WTC11 (cell line): ENCODE measurements at regions not wholly inside any gene's neighbourhood (a gene's known extent, or its start where the extent isn't known, plus 50 kb on each side); places are given as distances from the start of the nearest gene placed in this dataset.
"Not testable (repeated sequence)": the region's sequence is repeated elsewhere in the genome, so short reads cannot be mapped to it uniquely, and the experiment has no call there.

Experiments used
- ATAC-seq: fragments of 200-7000 bp; cut with Tn5 transposase; 2 replicates; pipeline ENCODE4 v1.10.0; 2021; ENCODE audit warnings: mild to moderate bottlenecking, moderate library complexity
- CTCF ChIA-PET: fragments of 300-600 bp; sonication (Branson Sonifier 250); formaldehyde crosslinking; loops from one replicate; lab custom pipeline; 2021; ENCODE audit warnings: antibody characterized with exemption; lab: Charles Lee
- POLR2A ChIA-PET: fragments of 350-600 bp; sonication (Branson Sonifier 250); formaldehyde crosslinking; loops from one replicate; lab custom pipeline; 2021; ENCODE audit warnings: antibody characterized with exemption; lab: Charles Lee
- DNase-seq: peaks from one replicate; pipeline ENCODE4 v3.0.0; 2021; ENCODE audit warnings: low spot score
- H3K27ac Mint-ChIP-seq: 2 replicates; pipeline ENCODE4 v1.8.0; 2021; ENCODE audit warnings: mixed read lengths
- H3K27me3 Mint-ChIP-seq: 2 replicates; pipeline ENCODE4 v1.8.0; 2021; ENCODE audit warnings: low read depth, mild to moderate bottlenecking, moderate library complexity, mixed read lengths
- H3K36me3 Mint-ChIP-seq: 2 replicates; pipeline ENCODE4 v1.8.0; 2021; ENCODE audit warnings: mixed read lengths
- H3K4me1 Mint-ChIP-seq: 2 replicates; pipeline ENCODE4 v1.8.0; 2022; ENCODE audit warnings: mixed read lengths
- H3K4me3 Mint-ChIP-seq: 2 replicates; pipeline ENCODE4 v1.8.0; 2021; ENCODE audit warnings: mild to moderate bottlenecking, moderate library complexity, mixed read lengths
- H3K9me3 Mint-ChIP-seq: 2 replicates; pipeline ENCODE4 v1.8.0; 2021; ENCODE audit warnings: mixed read lengths
- ATF1 ChIP-seq: sonication (generic); formaldehyde crosslinking; IDR thresholded peaks from 2 replicates; pipeline ENCODE4 v1.8.1; 2023; ENCODE audit warnings: mild to moderate bottlenecking, moderate library complexity, missing genetic modification reagents
- EMX1 ChIP-seq: fragments of 250-450 bp; sonication (Bioruptor Pico); IDR thresholded peaks from 2 replicates; pipeline ENCODE4 v1.8.0; 2021; ENCODE audit warnings: mild to moderate bottlenecking
- FOXP1 ChIP-seq: sonication (generic); formaldehyde crosslinking; IDR thresholded peaks from 2 replicates; pipeline ENCODE4 v1.8.0; 2022; ENCODE audit warnings: missing genetic modification reagents, mild to moderate bottlenecking, moderate library complexity, borderline replicate concordance
- MXD4 ChIP-seq: fragments of 250-450 bp; sonication (Bioruptor Pico); IDR thresholded peaks from 2 replicates; pipeline ENCODE4 v1.8.0; 2021; ENCODE audit warnings: mild to moderate bottlenecking, moderate library complexity, borderline replicate concordance
- RORB ChIP-seq: fragments of 250-450 bp; sonication (Bioruptor Pico); IDR thresholded peaks from 2 replicates; pipeline ENCODE4 v1.9.0; 2021; ENCODE audit warnings: mild to moderate bottlenecking
- SOX15 ChIP-seq: fragments of 250-450 bp; sonication (Bioruptor Pico); IDR thresholded peaks from 2 replicates; pipeline ENCODE4 v1.9.0; 2021; ENCODE audit warnings: mild to moderate bottlenecking
- ZNF138 ChIP-seq: sonication (generic); formaldehyde crosslinking; conservative IDR thresholded peaks from 2 replicates; pipeline ENCODE4 v1.8.1; 2022; ENCODE audit warnings: mild to moderate bottlenecking, moderate library complexity, missing genetic modification reagents
- ZNF396 ChIP-seq: fragments of 250-450 bp; sonication (Bioruptor Pico); IDR thresholded peaks from 2 replicates; pipeline ENCODE4 v1.8.0; 2021; ENCODE audit warnings: mild to moderate bottlenecking, moderate library complexity, borderline replicate concordance
- ZNF423 ChIP-seq: fragments of 250-450 bp; sonication (Bioruptor Pico); IDR thresholded peaks from 2 replicates; pipeline ENCODE4 v2.1.2; 2022; ENCODE audit warnings: mild to moderate bottlenecking, moderate library complexity
- ZNF671 ChIP-seq: fragments of 250-450 bp; sonication (Bioruptor Pico); IDR thresholded peaks from 2 replicates; pipeline ENCODE4 v1.8.0; 2021; ENCODE audit warnings: mild to moderate bottlenecking
- TF ChIP-seq, protein P1 (sequence below): sonication (generic); formaldehyde crosslinking; IDR thresholded peaks from 2 replicates; pipeline ENCODE4 v1.8.1; 2023; ENCODE audit warnings: mild to moderate bottlenecking, missing genetic modification reagents, moderate library complexity
- TF ChIP-seq, protein P2 (sequence below): sonication (generic); formaldehyde crosslinking; IDR thresholded peaks from 2 replicates; pipeline ENCODE4 v1.8.1; 2022; ENCODE audit warnings: missing genetic modification reagents, borderline replicate concordance
- TF ChIP-seq, protein P3 (sequence below): fragments of 250-450 bp; sonication (Bioruptor Pico); IDR thresholded peaks from 2 replicates; pipeline ENCODE4 v1.9.0; 2021; ENCODE audit warnings: mild to moderate bottlenecking

DNA sequence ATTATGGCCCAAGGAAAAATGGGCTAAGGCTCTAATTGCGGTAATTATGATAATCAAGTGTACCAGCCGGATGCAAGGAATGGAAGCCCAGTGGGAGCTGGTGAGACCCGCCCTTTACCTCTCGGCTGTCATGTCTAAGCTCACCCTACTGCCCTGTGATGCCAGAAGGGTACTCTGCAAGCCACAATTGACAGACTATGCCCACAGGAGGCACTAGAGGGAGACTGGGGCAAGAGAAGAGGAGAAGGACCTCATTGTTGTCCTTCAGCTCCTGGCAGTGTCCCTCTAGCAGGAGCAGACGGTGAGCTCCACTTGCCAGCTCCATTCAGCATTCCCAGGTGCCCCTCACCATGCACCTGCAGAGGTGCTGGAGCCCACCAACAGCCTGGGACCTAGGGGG, 141.8 kb downstream of the SMIM20 start:
- Mint-ChIP-seq H3K27me3 (no peaks in the 10 kb centered on the region; the same call in 1 of the 2 replicates), H3K4me1 (no peaks in the 10 kb centered on the region), H3K4me3 (no peak overlapping the region), H3K27ac (no peak overlapping the region), H3K9me3 (peaks cover 18% of the 10 kb centered on the region), H3K36me3 (peaks cover 6% of the 10 kb centered on the region)
- CTCF ChIA-PET = interaction anchor here (0.8 to 1.9 kb wide), 5 partner anchors 14 to 50 kb away, joined by 3 to 11 read pairs (median 5); no protein-coding TSS in a partner anchor
- ATAC-seq (peak; percentile 65), DNase-seq (no peak)
- TF ChIP-seq, protein P1, sequence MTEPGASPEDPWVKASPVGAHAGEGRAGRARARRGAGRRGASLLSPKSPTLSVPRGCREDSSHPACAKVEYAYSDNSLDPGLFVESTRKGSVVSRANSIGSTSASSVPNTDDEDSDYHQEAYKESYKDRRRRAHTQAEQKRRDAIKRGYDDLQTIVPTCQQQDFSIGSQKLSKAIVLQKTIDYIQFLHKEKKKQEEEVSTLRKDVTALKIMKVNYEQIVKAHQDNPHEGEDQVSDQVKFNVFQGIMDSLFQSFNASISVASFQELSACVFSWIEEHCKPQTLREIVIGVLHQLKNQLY (CRISPR knock-in tag) = no peak
- TF ChIP-seq RORB = no peak
- TF ChIP-seq MXD4 (CRISPR knock-in tag) = no peak
- TF ChIP-seq, protein P2, sequence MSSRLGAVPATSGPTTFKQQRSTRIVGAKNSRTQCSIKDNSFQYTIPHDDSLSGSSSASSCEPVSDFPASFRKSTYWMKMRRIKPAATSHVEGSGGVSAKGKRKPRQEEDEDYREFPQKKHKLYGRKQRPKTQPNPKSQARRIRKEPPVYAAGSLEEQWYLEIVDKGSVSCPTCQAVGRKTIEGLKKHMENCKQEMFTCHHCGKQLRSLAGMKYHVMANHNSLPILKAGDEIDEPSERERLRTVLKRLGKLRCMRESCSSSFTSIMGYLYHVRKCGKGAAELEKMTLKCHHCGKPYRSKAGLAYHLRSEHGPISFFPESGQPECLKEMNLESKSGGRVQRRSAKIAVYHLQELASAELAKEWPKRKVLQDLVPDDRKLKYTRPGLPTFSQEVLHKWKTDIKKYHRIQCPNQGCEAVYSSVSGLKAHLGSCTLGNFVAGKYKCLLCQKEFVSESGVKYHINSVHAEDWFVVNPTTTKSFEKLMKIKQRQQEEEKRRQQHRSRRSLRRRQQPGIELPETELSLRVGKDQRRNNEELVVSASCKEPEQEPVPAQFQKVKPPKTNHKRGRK (CRISPR knock-in tag) = no peak
- TF ChIP-seq, protein P3, sequence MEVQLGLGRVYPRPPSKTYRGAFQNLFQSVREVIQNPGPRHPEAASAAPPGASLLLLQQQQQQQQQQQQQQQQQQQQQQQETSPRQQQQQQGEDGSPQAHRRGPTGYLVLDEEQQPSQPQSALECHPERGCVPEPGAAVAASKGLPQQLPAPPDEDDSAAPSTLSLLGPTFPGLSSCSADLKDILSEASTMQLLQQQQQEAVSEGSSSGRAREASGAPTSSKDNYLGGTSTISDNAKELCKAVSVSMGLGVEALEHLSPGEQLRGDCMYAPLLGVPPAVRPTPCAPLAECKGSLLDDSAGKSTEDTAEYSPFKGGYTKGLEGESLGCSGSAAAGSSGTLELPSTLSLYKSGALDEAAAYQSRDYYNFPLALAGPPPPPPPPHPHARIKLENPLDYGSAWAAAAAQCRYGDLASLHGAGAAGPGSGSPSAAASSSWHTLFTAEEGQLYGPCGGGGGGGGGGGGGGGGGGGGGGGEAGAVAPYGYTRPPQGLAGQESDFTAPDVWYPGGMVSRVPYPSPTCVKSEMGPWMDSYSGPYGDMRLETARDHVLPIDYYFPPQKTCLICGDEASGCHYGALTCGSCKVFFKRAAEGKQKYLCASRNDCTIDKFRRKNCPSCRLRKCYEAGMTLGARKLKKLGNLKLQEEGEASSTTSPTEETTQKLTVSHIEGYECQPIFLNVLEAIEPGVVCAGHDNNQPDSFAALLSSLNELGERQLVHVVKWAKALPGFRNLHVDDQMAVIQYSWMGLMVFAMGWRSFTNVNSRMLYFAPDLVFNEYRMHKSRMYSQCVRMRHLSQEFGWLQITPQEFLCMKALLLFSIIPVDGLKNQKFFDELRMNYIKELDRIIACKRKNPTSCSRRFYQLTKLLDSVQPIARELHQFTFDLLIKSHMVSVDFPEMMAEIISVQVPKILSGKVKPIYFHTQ (CRISPR knock-in tag) = no peak
- no peak for TF ChIP-seq FOXP1
- TF ChIP-seq ZNF671 (CRISPR knock-in tag) = no peak
- TF ChIP-seq ATF1 = no peak
- no peak for TF ChIP-seq ZNF423 (CRISPR knock-in tag)
- no peak for TF ChIP-seq ZNF396
- no peak for TF ChIP-seq ZNF138 (CRISPR knock-in tag)
- no peak for TF ChIP-seq EMX1 (CRISPR knock-in tag)
- POLR2A ChIA-PET = interaction anchor here (1.1 kb wide), 1 partner anchor 26 kb away, joined by 4 read pairs; no protein-coding TSS in a partner anchor

DNA sequence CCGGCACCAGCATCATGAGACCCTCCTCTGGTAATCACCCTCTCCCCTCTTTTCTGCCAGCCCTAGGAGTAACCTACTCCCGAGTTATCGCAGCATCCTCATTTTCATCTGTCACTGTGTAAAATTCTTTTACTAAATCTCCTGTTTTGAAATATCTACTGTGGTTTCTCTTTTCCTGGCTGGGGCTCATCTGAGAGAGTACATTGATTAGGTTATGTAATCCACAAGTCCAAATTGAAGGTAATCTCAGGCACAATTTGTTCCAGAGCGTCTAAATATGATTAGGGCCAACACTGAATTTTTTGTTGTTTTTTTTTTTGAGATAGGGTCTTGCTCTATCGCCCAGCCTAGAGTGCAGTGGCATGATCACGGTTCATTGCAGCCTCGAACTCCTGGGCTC, 142.4 kb downstream of the SMIM20 start:
- 0 out of 2 replicates have a peak, but pooled peaks cover 1% of the 10 kb centered on the region for H3K4me1 Mint-ChIP-seq
- no peak overlapping the region for H3K4me3 Mint-ChIP-seq
- ATAC-seq (no peak), DNase-seq (no peak)
- H3K27ac Mint-ChIP-seq = no peak overlapping the region
- ChIA-PET POLR2A (no interaction called here), CTCF (interaction anchor here (0.8 to 1.9 kb wide), 5 partner anchors 13 to 51 kb away, joined by 3 to 11 read pairs (median 5); no protein-coding TSS in a partner anchor)
- peaks cover 9% of the 10 kb centered on the region for H3K36me3 Mint-ChIP-seq
- H3K27me3 Mint-ChIP-seq = no peaks in the 10 kb centered on the region
- H3K9me3 Mint-ChIP-seq = peaks cover 22% of the 10 kb centered on the region
- TF ChIP-seq, protein P3 (CRISPR knock-in tag) = no peak
- no peak for TF ChIP-seq SOX15 (CRISPR knock-in tag)

DNA sequence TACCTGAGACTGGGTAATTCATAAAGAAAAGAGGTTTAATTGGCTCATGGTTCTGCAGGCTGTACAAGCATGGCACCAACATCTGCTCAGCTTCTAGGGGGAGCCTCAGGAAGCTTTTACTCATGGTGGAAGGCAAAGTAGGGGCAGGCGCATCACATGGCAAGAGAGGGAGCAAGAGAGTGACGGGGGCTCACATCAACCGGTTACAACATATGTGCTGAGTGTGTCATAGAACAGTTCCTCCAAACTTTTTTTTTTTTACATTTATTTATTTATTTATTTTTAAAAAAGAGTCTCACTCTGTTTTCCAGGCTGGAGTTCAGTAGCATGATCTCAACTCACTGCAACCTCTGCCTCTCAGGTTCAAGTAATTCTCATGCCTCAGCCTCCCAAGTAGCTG, 143.8 kb downstream of the SMIM20 start:
- not testable (repeated sequence) for ATAC-seq, H3K27ac Mint-ChIP-seq

More for the DNA sequence above, 143.8 kb downstream of the SMIM20 start:
- H3K9me3 Mint-ChIP-seq = peaks cover 22% of the 10 kb centered on the region
- H3K4me3 Mint-ChIP-seq, POLR2A ChIA-PET, DNase-seq, H3K36me3 Mint-ChIP-seq, H3K27me3 Mint-ChIP-seq, H3K4me1 Mint-ChIP-seq: not testable (repeated sequence)
- CTCF ChIA-PET = interaction anchor here (1.5 to 2.2 kb wide), 2 partner anchors 12 to 24 kb away, joined by 5 to 10 read pairs; no protein-coding TSS in a partner anchor
